A549 (cell line): ENCODE measurements at regions not wholly inside any gene's neighbourhood (a gene's known extent, or its start where the extent isn't known, plus 50 kb on each side); places are given as distances from the start of the nearest gene placed in this dataset.

Experiments
- ATAC-seq, 2 experiments: fragments of 200-7000 bp in 1 of 2; fragments of >200 bp in 1 of 2; cut with Nextera tagmentation in 1 of 2; cut with Tn5 transposase in 1 of 2; 3 replicates each; pipeline versions ENCODE4 v1.8.0 to v1.9.1; 2018 to 2020; ENCODE audit warnings: mild to moderate bottlenecking in 1 of 2, moderate library complexity in 1 of 2
- CTCF ChIA-PET: fragments of 300-600 bp; sonication (Branson Sonifier 250); formaldehyde crosslinking; extraction: SDS; loops from one replicate; lab custom pipeline; 2021; ENCODE audit warnings: antibody characterized with exemption, inconsistent platforms; lab: Yijun Ruan, JAX
- POLR2A ChIA-PET: fragments of 350-600 bp; formaldehyde crosslinking; extraction: SDS; loops from one replicate; lab custom pipeline; 2021; ENCODE audit warnings: antibody characterized with exemption, inconsistent platforms; lab: Yijun Ruan, JAX
- DNase-seq, 2 experiments: peaks; one replicate each; pipeline versions ENCODE4 v3.0.0 to v3.0.0-alpha.2; 2011 to 2016; ENCODE audit warnings: low read depth in 1 of 2, low spot score in 1 of 2
- FAIRE-seq: peaks from 2 replicates; lab custom pipeline; 2011; peaks lifted over from hg19 to GRCh38; lab: Jason Lieb, UNC
- H3K27ac ChIP-seq, 2 experiments: fragments of >200 bp; sonication (Bioruptor Twin); formaldehyde crosslinking; 3 replicates each; pipeline ENCODE4 v1.5.1; 2016 to 2017
- H3K4me1 ChIP-seq: fragments of >200 bp; sonication (Bioruptor Twin); formaldehyde crosslinking; 3 replicates; pipeline ENCODE4 v1.6.1; 2016
- H3K4me2 ChIP-seq: fragments of >200 bp; sonication (Bioruptor Twin); formaldehyde crosslinking; 3 replicates; pipeline ENCODE4 v1.6.1; 2016
- H3K4me3 ChIP-seq: fragments of >200 bp; sonication (Bioruptor Twin); formaldehyde crosslinking; 3 replicates; pipeline ENCODE4 v1.5.1; 2016
- H3K9me3 ChIP-seq: fragments of >200 bp; sonication (Bioruptor Twin); formaldehyde crosslinking; 3 replicates; pipeline ENCODE4 v1.6.1; 2016
- ATOH8 ChIP-seq: fragments of 250-450 bp; sonication (Bioruptor Pico); IDR thresholded peaks from 2 replicates; pipeline ENCODE4 v1.5.0; 2020; ENCODE audit warnings: low read depth, mild to moderate bottlenecking, moderate library complexity
- CBX8 ChIP-seq: fragments of 200-600 bp; sonication (generic); IDR thresholded peaks from 2 replicates; pipeline ENCODE4 v1.6.1; 2016
- ELK1 ChIP-seq: fragments of 150-350 bp; IDR thresholded peaks from 2 replicates; pipeline ENCODE4 v1.6.1; 2014; ENCODE audit warnings: low read depth, mild to moderate bottlenecking, low read length
- HOXB5 ChIP-seq: fragments of 250-450 bp; sonication (Bioruptor Pico); IDR thresholded peaks from 2 replicates; pipeline ENCODE4 v1.5.0; 2020; ENCODE audit warnings: mild to moderate bottlenecking, moderate library complexity
- JUN ChIP-seq, 2 experiments: fragments of >200 bp; sonication (Bioruptor Twin); formaldehyde crosslinking; IDR thresholded peaks; 2 replicates in 1 of 2; 3 replicates in 1 of 2; pipeline ENCODE4 v1.6.1; 2016 to 2017
- MAFK ChIP-seq: fragments of 450-650 bp; IDR thresholded peaks from 2 replicates; pipeline ENCODE4 v1.6.1; 2014; ENCODE audit not compliant: partially characterized antibody
- NPAS2 ChIP-seq: fragments of 250-450 bp; sonication (Bioruptor Pico); IDR thresholded peaks from 2 replicates; pipeline ENCODE4 v1.8.0; 2022; ENCODE audit warnings: mild to moderate bottlenecking, moderate library complexity, borderline replicate concordance
- NR3C1 ChIP-seq: fragments of >200 bp; sonication (Bioruptor Twin); formaldehyde crosslinking; IDR thresholded peaks from 3 replicates; pipeline ENCODE4 v1.6.1; 2017
- POLR2AphosphoS2 ChIP-seq: conservative IDR thresholded peaks from 2 replicates; pipeline ENCODE4 v1.6.1; 2012; ENCODE audit warnings: low read length, improper control_type of control experiment, inconsistent platforms
- RAD21 ChIP-seq, 2 experiments: fragments of >200 bp in 1 of 2; sonication (Bioruptor Twin) in 1 of 2; formaldehyde crosslinking in 1 of 2; IDR thresholded peaks in 1 of 2; conservative IDR thresholded peaks in 1 of 2; 2 replicates in 1 of 2; 3 replicates in 1 of 2; pipeline ENCODE4 v1.6.1; 2012 to 2018; ENCODE audit warnings: inconsistent platforms in 1 of 2
- RCOR1 ChIP-seq: fragments of 150-350 bp; IDR thresholded peaks from 2 replicates; pipeline ENCODE4 v1.6.1; 2014; ENCODE audit warnings: antibody characterized with exemption, low read length, low read depth
- RFX5 ChIP-seq: fragments of 450-650 bp; IDR thresholded peaks from 2 replicates; pipeline ENCODE4 v1.7.1; 2014; ENCODE audit warnings: antibody characterized with exemption, mild to moderate bottlenecking, moderate library complexity
- RNF2 ChIP-seq: fragments of 200-600 bp; sonication (generic); IDR thresholded peaks from 2 replicates; pipeline ENCODE4 v1.6.1; 2016; ENCODE audit warnings: low read depth, mild to moderate bottlenecking, antibody characterized with exemption, moderate library complexity, borderline replicate concordance
- SMC3 ChIP-seq: fragments of >200 bp; sonication (Bioruptor Twin); formaldehyde crosslinking; IDR thresholded peaks from 3 replicates; pipeline ENCODE4 v1.6.1; 2018; ENCODE audit warnings: inconsistent platforms
- TP53 ChIP-seq: fragments of 250-450 bp; sonication (Bioruptor Pico); IDR thresholded peaks from 2 replicates; pipeline ENCODE4 v1.5.0; 2021; ENCODE audit warnings: mild to moderate bottlenecking, moderate library complexity
- ZSCAN20 ChIP-seq: fragments of 250-450 bp; sonication (Bioruptor Pico); IDR thresholded peaks from 2 replicates; pipeline ENCODE4 v1.8.0; 2022; ENCODE audit warnings: mild to moderate bottlenecking, moderate library complexity
- WGBS: methylation state at CpG from one replicate; pipeline ENCODE4 v1.1.6; 2017; ENCODE audit errors: missing lambda C conversion rate; 5-methylcytosine and 5-hydroxymethylcytosine counted together
- TF ChIP-seq, protein P1 (sequence below): IDR thresholded peaks from 2 replicates; pipeline ENCODE4 v1.6.1; 2012

DNA sequence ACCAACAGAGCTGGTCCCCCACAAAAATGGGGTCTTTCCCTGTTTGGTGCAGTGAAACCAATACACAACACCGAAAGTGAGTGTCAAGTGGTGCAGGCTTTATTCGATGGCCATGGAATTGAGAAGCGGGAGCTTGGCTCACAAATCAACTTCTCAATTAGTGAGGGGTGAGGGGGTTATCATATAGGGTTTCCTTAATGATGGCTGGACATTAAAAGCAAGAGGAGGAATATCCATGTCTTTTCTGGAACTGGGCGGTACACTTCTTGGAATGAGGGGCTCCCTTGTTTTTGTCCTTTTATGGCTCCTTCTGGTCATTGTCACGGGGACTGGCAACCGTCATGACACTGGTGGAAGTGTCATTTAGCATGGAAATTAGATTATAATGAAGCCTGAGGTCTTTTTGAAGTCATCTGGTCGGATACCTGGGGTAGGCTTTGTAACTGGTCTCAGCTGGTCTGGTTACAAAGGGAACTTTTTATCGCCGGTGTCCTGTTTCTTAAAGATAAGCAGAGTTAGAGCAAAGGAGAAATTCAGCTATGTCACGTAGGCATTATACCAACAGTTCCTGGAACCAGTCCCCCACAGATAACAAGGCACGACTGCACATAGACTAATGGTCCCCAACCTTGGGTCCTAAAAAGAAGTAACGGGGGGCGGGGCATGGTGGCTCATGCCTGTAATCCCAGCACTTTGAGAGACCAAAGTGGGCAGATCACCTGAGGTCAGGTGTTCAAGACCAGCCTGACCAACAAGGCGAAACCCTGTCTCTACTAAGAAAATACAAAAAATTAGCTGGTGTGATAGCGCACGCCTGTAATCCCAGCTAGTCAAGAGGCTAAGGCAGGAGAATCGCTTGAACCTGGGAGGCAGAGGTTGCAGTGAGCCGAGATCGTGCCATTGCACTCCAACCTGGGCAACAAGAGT is 93.5 kb upstream of the NDUFV2 start:
- POLR2A ChIA-PET, result no interaction called here
- 88% methylated on average over 19 of the region's 19 CpGs for WGBS
- H3K4me3 ChIP-seq, result no peak overlapping the region
- no peaks in the 10 kb centered on the region for H3K9me3 ChIP-seq
- H3K4me1 ChIP-seq, result peaks cover 7% of the 10 kb centered on the region; the same call in 2 of the 3 replicates
- no peak for FAIRE-seq
- DNase-seq, result no peak
- TF ChIP-seq TP53 (CRISPR knock-in tag), result no peak
- no peak for TF ChIP-seq CBX8
- H3K4me2 ChIP-seq, result no peak overlapping the region
- CTCF ChIA-PET, result interaction anchor here (0.7 kb wide), 1 partner anchor 1088 kb away, joined by 4 read pairs; no protein-coding TSS in a partner anchor
- ATAC-seq, result no peak
- H3K27ac ChIP-seq, result no peak overlapping the region

- H3K4me3 ChIP-seq, result no peak overlapping the region
- no peak for TF ChIP-seq RFX5
- TF ChIP-seq MAFK, result peak; percentile 20
- TF ChIP-seq, all 56 proteins: peak for 1
- 87% methylated on average over 7 of the region's 7 CpGs for WGBS
- no peaks in the 10 kb centered on the region for H3K9me3 ChIP-seq
- H3K27ac ChIP-seq, result no peak overlapping the region
- H3K4me2 ChIP-seq, result no peak overlapping the region
- ATAC-seq (no peak), DNase-seq (no peak), FAIRE-seq (no peak)
- POLR2A ChIA-PET, result no interaction called here
- CTCF ChIA-PET, result interaction anchor here (1.1 kb wide), 1 partner anchor 355 kb away, joined by 3 read pairs; no protein-coding TSS in a partner anchor
- H3K4me1 ChIP-seq, result peaks cover 7% of the 10 kb centered on the region; the same call in 2 of the 3 replicates
Observed at GRCh38 chr18:9009703-9010488, 92.6 kb upstream of the NDUFV2 start.

GRCh38 chr18:9011431-9011830 is 91.1 kb upstream of the NDUFV2 start:
- Histone ChIP-seq H3K4me3 (no peak overlapping the region), H3K4me2 (no peak overlapping the region), H3K9me3 (no peaks in the 10 kb centered on the region), H3K4me1 (peaks cover 7% of the 10 kb centered on the region), H3K27ac (peak overlapping the region in 1 of 2 experiments; percentile 43; a peak in 1 of 6 replicates)
- TF ChIP-seq ZSCAN20 (CRISPR knock-in tag) (no peak), NR3C1 (no peak), JUN (IDR thresholded peaks at IDR 0.05) (no peak), RAD21 (conservative IDR thresholded peaks at IDR 0.05 in 1 of 2, IDR thresholded peaks at IDR 0.05 in 1 of 2) (no peak), RNF2 (no peak), ELK1 (no peak), NPAS2 (CRISPR knock-in tag) (no peak), POLR2AphosphoS2 (no peak), RCOR1 (no peak)
- TF ChIP-seq, protein P1, sequence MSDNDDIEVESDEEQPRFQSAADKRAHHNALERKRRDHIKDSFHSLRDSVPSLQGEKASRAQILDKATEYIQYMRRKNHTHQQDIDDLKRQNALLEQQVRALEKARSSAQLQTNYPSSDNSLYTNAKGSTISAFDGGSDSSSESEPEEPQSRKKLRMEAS, result no peak
- ATAC-seq, result no peak
- FAIRE-seq, result no peak
- CTCF ChIA-PET, result no interaction called here
- 52% methylated on average over 5 of the region's 5 CpGs for WGBS
- POLR2A ChIA-PET, result no interaction called here
- no peak for DNase-seq

DNA sequence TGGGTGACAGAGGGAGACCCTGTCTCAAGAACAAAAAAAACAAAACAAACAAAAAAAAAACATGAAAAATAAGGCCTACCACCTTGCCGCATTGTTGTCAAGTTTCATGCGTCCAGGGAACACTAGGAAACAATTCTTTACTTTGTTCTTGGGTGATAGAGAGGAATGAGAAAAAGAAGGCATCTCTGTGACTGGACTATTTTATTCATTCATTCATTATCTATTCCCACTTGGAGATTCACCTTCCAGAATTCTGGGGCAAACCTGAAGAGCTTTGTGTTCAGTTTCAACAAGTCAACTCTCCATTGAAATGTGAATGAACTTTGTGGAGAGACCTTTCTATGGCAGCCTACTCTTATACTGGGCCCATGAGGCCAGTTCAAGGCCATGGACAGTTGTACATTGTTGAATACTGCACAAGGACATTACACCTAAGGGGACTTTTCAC is 88.5 kb upstream of the NDUFV2 start:
- TF ChIP-seq ELK1 (no peak), TP53 (CRISPR knock-in tag) (no peak), SMC3 (no peak), ATOH8 (no peak), HOXB5 (CRISPR knock-in tag) (no peak)
- TF ChIP-seq, all 56 proteins: peak for 0
- ATAC-seq (no peak), DNase-seq (no peak), FAIRE-seq (no peak)
- 0 out of 3 replicates have a peak, but pooled peaks cover 2% of the 10 kb centered on the region for H3K9me3 ChIP-seq
- ChIA-PET POLR2A (no interaction called here), CTCF (interaction anchor here (1.5 kb wide), 1 partner anchor 31 kb away, joined by 5 read pairs; no protein-coding TSS in a partner anchor)
- H3K27ac ChIP-seq, result peak overlapping the region in 1 of 2 experiments; percentile 47; a peak in 3 of 6 replicates
- no peak overlapping the region for H3K4me3 ChIP-seq
- 94% methylated on average over 2 of the region's 2 CpGs for WGBS
- H3K4me1 ChIP-seq, result peaks cover 26% of the 10 kb centered on the region
- H3K4me2 ChIP-seq, result no peak overlapping the region
